ENCODE measurements at regions not wholly inside any gene's neighbourhood (a gene's known extent, or its start where the extent isn't known, plus 50 kb on each side); places are given as distances from the start of the nearest gene placed in this dataset.

- TF ChIP-seq CTCF (IDR thresholded peaks at IDR 0.05) (no peak), POLR2A (IDR thresholded peaks at IDR 0.05) (no peak)
Measured at GRCh38 chr1:121587777-121588176, 403.0 kb downstream of the SRGAP2C start.
